HepG2 (cell line): ENCODE measurements at regions not wholly inside any gene's neighbourhood (a gene's known extent, or its start where the extent isn't known, plus 50 kb on each side); places are given as distances from the start of the nearest gene placed in this dataset.

ENCODE experiments used
- BRCA1 ChIP-seq: sonication (generic); formaldehyde crosslinking; IDR thresholded peaks from 2 replicates; pipeline ENCODE4 v1.4.0; 2020; ENCODE audit warnings: missing genetic modification reagents
- CEBPB ChIP-seq: IDR thresholded peaks from 2 replicates; pipeline ENCODE4 v1.6.1; 2011; ENCODE audit warnings: low read depth, low read length, improper control_type of control experiment, borderline replicate concordance
- CTCF ChIP-seq: sonication (generic); formaldehyde crosslinking; IDR thresholded peaks from 2 replicates; pipeline ENCODE4 v1.5.0; 2020; ENCODE audit warnings: mild to moderate bottlenecking, missing genetic modification reagents, moderate library complexity
- DNMT1 ChIP-seq: sonication (generic); formaldehyde crosslinking; IDR thresholded peaks from 2 replicates; pipeline ENCODE4 v1.5.1; 2020; ENCODE audit warnings: mild to moderate bottlenecking, missing genetic modification reagents
- FOSL2 ChIP-seq: sonication (generic); formaldehyde crosslinking; IDR thresholded peaks from 2 replicates; pipeline ENCODE4 v1.4.0; 2020; ENCODE audit warnings: missing genetic modification reagents
- POLR2A ChIP-seq, 2 experiments: IDR thresholded peaks; 2 replicates each; pipeline ENCODE4 v1.6.1; 2011; ENCODE audit warnings: low read depth in 2 of 2, low read length in 2 of 2, mild to moderate bottlenecking in 1 of 2, moderate library complexity in 1 of 2; ENCODE audit not compliant: insufficient read depth in 1 of 2
- PRMT3 ChIP-seq: sonication (generic); formaldehyde crosslinking; IDR thresholded peaks from 2 replicates; pipeline ENCODE4 v1.8.1; 2022; ENCODE audit warnings: low read depth, mild to moderate bottlenecking, moderate library complexity, missing genetic modification reagents, borderline replicate concordance
- SIX4 ChIP-seq: sonication (generic); formaldehyde crosslinking; IDR thresholded peaks from 2 replicates; pipeline ENCODE4 v1.4.0; 2020; ENCODE audit warnings: missing genetic modification reagents
- ZBTB46 ChIP-seq: sonication (generic); formaldehyde crosslinking; IDR thresholded peaks from 2 replicates; pipeline ENCODE4 v1.4.0; 2020; ENCODE audit warnings: mild to moderate bottlenecking, missing genetic modification reagents, borderline replicate concordance
- ZNF274 ChIP-seq: sonication (generic); formaldehyde crosslinking; IDR thresholded peaks from 2 replicates; pipeline ENCODE4 v1.5.1; 2020; ENCODE audit warnings: mild to moderate bottlenecking, missing genetic modification reagents
- ZNF292 ChIP-seq: sonication (generic); formaldehyde crosslinking; IDR thresholded peaks from 2 replicates; pipeline ENCODE4 v1.8.1; 2022; ENCODE audit warnings: mild to moderate bottlenecking, low read depth, missing genetic modification reagents, borderline replicate concordance
- ZZZ3 ChIP-seq: sonication (generic); formaldehyde crosslinking; IDR thresholded peaks from 2 replicates; pipeline ENCODE4 v1.4.0; 2020; ENCODE audit warnings: missing genetic modification reagents, mild to moderate bottlenecking, borderline replicate concordance

GRCh38 chr13:67299072-67299635 is 69.0 kb upstream of the PCDH9 start:
- TF ChIP-seq CTCF (CRISPR knock-in tag) (no peak), DNMT1 (CRISPR knock-in tag) (no peak), POLR2A (IDR thresholded peaks at IDR 0.05; ENCODE audit: insufficient read depth in 1 of 2, low read depth in 2 of 2, low read length in 2 of 2) (no peak), ZBTB46 (CRISPR knock-in tag) (no peak), ZNF292 (CRISPR knock-in tag) (no peak), ZZZ3 (CRISPR knock-in tag) (no peak), SIX4 (no peak), CEBPB (no peak), BRCA1 (CRISPR knock-in tag) (no peak), PRMT3 (no peak), ZNF274 (CRISPR knock-in tag) (no peak), FOSL2 (CRISPR knock-in tag) (no peak)
